GM21360 (cell line): ENCODE measurements at regions not wholly inside any gene's neighbourhood (a gene's known extent, or its start where the extent isn't known, plus 50 kb on each side); places are given as distances from the start of the nearest gene placed in this dataset.

Experiments
- ATAC-seq: cut with Tn5 transposase; IDR thresholded peaks from one replicate; pipeline ENCODE4 v1.9.1; 2021; ENCODE audit warnings: mild to moderate bottlenecking, moderate library complexity; ENCODE audit not compliant: unreplicated experiment

DNA sequence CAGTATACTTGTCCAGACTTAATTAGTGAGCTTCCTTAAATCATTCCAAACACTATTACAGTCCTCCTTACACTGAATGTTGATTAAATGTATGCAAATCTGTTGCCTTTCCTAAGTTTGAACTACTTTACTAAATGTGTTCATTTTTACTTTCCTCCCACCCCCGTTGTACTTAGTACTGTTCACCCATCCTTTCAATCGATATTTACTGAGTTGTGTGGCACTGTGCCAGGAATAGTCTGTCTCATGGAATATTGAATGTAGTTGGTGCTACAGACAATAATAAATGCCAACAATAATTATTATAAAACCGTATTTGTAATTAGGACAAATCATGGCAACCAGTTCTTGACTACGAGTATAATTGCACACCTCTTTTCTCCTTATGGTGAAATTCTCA, 335.7 kb downstream of the GPR37 start:
- no peak for ATAC-seq

DNA sequence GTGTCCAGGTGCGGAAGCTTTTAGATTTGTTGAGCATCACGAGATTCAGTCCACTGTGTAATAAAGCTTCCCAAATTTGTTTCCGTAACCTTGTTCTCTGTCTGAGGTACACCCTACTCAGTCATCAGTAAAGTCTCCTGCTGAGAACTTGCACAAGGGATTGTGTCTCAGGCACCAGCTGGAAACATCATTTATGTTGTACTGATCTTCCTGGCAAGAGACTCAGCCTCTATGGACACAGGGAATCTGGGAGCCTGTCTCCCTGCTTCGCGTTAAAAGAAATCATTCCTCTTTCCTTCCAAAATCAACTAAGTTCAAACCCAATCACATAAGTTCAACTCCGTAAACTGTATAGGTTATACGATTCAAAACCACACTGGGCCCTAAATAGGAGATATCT, 336.8 kb downstream of the GPR37 start:
- no peak for ATAC-seq

DNA sequence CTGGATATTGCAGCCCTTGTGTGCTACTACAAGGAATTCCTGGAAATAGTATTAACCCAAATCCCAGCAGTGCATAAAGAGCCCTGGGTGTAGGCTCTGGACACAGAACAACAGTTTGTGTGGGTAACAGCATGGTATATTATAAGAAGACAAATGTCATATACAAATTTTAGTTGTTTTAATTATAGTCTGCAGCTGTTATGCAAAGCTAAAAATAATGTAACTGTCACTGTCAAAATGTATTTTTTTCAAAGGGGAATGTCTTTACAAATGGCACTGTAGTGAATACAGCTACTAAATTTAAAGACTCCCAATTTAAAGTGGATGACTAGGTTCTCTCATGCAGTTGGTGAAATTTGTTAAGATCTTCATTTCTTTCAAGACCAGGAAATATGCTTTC, 339.0 kb downstream of the GPR37 start:
- no peak for ATAC-seq

DNA sequence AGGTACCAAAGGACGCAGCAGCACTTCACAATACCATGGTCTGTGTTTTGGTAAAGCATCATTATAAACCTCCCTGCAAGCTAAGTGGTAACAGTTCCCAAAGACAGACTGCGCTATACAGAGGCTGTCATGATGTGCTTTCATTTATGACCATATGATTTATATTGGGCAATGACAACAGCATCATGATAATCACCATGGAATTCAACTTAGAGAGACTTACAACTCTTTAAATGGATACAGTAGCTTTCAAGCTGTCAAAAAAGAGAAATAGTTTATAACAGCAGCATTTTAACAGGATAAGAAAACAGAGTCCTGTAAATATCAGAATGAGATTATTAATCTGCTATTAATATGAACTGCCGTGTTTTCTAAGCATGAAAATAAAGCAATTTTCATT, 341.7 kb downstream of the GPR37 start:
- no peak for ATAC-seq

DNA sequence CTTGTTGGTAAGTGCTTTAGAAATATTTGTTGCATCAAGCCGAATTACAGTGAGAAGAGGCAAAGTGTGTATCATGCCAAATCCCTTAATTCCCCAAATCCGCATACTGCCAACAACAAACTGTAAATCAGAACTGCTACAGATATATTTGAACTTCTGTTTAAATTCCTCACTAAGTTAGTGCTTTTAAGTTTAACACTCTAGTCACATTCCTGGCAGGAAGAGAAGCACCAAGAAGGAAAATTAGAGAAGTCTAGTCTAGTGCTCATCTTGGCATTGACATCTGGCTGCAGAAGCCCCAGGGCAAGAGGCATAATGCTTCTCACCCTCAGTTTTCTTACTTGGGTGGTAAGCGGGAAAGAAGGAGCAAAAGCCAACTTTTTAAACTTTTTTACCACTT, 343.5 kb downstream of the GPR37 start:
- ATAC-seq, result no peak

DNA sequence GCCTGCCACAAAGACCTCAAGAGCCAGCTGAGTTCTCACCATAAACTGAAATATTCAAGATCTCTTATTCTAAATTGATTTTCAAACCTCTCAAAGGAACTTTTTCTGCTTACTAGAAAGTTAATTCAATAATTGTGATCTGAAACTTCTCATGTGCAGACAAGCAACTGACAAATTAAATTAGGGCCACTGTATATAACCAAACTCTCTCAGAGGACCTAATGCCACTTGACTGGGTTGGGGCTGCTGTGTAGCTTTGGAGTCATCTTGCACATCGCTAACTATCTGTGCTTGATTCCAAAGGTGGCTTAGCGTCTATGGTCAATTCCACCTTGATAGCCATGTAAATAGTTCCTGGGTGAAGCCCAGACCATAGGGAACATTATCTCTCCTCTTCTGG, 345.2 kb downstream of the GPR37 start:
- ATAC-seq, result no peak

DNA sequence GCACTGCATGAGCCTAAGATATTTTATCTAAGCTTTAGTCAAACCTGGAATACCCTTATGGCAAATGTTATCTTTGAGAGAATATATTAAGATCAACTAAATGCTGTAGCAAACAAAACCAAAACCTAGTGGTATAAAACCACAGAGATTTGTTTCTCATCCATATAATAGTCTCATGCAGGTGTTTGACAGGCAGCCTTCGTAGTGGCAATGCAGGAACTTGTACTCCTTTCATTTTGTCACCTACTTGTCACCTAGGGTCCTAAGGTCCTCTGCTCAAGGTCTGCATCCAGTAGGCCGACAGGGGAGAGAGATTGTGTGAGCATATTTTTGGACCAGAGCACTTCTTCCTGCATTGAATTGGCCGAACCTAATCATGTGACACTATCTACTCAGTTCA, 352.6 kb downstream of the GPR37 start:
- ATAC-seq, result no peak

DNA sequence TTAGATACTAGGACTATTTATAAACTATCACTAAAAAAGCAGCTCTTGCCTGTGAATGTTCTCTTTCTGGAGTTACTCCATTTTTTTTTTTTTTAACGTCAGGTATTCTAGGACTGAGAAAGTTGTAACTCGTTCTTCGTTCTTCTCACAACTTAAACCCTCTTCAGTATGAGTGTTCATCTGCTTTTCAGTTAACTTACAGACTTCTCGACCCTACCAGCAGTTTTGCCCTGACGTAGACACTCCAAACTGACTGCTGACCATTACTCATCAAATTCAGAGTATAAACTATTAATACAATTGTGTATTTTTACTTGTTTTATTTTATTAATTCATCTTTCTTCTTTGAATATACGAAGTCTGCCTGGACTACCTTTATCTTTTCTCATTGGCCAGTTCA, 353.1 kb downstream of the GPR37 start:
- no peak for ATAC-seq

DNA sequence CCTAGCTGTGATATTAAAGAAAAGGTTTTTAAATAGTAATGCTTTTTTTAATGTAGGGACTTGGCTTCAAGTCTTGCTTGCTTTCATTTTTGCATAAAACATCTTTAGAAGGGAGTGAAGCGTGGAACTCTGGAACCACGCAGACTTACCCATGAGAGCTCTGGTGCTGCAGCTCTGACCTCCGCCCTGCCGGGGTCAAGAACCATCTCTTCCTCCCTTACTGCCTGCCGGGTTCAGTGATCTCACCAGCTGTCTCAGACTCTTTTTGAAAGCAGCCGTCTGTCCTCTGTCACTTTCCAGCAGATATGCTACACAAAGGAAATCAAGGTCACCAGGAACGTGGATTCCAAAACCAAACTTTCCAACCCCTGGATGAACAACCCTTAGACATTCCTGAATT, 353.8 kb downstream of the GPR37 start:
- no peak for ATAC-seq

DNA sequence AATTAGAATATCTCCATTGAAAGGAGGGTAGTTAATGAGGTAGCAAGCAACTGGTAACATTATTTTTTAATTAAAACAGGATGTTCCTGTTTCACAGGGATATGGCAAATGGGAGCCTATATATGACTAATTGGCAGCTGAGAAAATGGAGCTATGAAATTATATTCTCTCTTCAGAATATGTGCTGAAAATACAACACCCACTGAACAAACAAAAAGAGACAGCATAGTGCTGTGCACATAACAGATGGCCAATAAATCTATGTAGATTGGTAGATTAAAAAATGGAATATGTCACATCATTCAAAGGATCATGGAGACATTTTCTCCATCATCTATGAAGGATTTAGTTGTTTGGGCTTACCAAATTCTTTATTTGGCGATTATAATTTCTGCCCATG, 362.0 kb downstream of the GPR37 start:
- no peak for ATAC-seq

DNA sequence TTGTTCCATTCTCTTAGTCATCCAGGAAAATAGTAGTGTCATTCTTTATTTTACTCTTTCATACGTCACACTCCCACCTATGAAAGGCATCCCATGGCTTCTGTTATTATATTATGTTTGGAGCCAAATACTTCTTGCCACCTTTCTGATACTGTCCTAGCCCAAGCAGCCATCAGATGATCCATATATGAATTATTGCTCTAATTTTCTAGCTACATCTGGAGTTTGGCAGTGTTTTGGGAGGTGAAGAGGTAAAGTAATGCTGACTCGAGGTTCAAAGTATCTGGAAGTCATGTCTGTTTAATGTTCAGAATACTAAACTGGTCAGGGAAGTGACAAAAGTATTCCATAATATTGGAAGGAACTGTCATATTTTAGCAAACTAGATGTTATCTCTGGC, 362.5 kb downstream of the GPR37 start:
- ATAC-seq, result no peak

DNA sequence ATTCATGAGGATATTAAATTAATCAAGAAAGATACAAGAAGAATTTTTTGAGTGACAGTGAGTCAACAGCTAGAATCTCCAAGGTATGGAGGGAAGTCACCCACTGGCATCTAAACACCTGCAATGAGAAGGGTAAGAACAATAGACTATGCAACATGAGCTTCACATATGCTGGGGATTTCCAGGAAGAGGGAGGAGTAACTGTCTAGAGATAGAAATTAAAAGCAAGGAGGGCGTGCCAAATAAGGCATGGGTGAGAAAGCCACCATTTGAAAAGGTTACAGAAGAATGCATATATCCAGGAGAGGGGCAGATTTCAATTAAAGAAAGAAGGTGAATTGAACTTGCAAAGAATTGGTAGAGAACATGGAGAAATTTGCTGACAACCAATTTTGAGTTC, 365.7 kb downstream of the GPR37 start:
- no peak for ATAC-seq

DNA sequence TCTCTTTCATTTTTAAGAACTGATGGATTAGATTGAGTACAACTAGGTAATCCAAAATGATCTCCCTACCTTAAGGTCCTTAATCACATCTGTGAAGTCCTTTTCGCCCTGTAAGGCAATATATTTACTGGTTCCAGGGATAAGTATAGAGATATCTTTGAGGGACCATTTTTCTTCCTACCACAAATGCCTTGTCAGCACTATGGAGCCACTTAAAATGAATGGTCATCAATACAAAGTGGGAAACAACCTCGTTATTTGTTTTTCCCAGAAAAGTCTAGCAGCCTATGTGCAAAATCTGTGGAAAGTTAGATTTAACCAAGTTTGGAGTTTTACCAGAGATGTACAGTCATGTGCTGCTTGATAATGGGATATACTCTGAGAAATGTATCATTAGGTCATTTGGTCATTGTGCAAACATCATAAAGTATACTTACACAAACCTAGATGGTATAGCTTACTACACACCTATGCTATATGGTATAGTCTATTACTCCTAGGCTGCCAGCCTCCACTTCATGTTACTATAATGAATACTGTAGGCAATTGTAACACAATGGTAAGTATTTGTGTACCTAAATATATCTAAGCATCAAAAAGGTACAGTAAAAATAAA, 366.2 kb upstream of the TMEM229A start:
- no peak for ATAC-seq

DNA sequence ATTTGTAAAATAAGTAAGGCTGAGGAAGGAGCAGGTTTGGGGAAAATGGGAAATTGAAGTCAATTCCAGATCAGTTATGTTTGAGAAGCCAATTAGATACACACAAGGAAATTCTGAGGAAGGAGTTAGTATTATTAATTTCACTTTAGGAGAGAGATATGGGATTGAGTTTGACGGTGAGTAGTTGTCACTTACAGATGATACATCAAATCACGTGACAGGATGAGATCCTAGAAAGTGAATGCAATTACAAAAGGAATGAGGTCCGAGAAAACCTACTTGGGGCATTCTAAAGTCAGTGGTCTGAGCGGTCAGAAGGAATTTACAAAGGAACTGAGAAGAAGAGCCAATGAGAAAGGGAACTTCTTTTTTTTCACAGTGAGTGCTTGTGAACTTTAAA, 364.3 kb upstream of the TMEM229A start:
- no peak for ATAC-seq

DNA sequence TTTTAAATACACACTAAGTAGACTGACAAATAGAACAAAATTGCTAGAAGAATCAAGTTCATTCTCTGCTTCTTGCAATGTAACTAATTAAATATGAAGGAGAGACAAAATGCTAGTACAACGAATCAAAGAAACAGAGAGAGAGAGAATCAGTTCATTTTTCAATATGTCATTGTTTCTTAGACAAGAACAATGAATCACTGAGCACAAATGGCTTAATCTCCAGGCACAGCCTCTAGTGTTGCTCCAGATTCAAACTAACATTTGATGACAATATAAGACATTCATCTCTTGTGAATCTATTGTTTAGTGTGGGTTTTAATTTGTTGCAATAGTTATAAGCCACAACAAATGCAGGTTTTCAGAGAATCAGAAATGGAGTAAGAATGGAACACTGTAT, 357.4 kb upstream of the TMEM229A start:
- ATAC-seq, result no peak

DNA sequence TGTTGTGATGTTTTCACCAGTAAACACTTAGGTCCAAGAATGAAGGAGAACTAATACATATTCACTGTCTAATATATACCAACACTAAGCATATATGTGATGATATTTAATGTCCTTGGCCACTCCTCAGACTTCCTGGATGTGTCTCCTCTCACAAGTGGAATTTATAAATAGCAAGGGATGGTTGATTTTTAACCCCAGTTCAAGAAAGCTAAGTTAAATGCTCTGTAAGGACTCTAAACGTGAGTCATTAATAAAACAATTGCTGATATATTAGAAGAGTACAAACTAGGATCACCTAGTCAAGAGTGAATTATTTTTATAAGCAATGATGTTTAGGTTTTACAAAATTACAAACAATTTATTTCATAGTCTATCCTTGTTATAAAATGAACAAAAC, 355.9 kb upstream of the TMEM229A start:
- ATAC-seq, result no peak

DNA sequence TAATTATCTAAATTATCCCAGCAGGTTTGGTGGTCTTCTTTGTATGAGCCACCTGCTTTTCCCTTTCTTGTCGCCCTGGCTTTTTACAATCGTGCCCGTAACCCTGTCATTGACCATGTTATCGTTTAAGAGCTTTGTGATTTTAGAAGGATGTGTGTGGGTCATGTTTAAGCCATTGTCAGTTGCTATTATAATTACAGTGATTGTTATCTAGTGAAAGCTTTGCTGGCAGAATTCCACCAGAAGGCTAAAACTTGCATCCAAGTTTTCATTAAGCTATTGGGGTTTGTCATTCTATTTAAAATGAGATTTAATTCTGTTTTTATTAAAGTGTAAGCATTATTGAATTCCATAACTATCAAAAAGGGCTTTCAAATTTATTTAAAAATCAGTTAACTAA, 354.2 kb upstream of the TMEM229A start:
- no peak for ATAC-seq

DNA sequence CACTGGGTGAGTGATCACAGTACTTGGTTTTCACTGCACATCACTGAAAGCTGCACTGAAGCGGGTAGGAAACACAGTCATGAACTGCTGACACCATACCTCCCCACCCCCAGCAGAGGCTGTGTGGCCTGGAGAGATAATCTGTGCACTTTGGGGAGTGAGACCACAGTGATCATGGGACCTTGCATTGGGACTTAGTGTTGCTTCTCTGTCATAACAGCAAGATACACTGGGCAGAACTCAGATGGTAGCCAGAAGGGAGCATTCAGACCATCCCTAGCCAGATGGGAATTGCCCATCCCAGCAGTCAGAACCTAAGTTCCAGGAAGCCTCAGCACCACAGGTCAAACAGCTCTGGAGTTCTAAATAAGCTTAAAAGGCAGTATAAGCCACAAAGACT, 346.4 kb upstream of the TMEM229A start:
- ATAC-seq, result no peak

DNA sequence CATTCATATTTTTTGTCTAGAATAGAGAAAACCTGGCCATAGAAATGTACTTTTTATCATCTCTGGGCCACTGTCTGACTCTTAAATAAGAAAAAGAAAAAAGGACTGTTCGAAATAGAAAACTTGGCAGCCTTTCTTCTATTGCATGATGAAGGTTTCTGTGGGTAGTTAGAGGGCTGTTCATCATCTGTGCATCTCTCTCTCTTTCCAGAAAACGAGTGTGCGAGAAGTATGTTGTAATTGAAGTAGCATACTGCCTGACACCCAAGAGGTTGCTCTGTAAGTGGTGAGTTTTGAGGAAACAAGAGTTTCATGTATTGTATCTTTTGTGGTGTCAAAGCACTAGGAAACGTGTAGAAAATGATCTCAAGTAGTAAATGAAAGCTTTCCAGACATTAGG, 343.2 kb upstream of the TMEM229A start:
- no peak for ATAC-seq

DNA sequence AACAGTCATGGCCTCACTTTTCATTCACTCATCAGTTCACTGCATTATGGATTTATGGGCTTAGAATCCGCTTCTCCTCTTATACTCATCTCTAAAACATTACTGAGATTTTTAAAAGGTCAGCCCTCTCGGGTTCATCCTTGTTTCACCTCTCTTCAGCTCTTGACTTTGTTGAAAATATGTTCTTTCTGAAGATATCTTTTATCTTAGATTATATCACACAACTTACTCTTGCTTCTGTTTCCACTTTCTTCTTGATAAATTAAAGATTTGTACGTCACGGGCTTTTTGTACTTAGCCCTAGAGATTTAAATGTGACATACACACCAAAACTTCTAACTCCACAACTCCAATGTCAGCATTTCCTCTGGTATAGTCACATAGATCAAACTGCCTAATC, 342.5 kb upstream of the TMEM229A start:
- no peak for ATAC-seq

DNA sequence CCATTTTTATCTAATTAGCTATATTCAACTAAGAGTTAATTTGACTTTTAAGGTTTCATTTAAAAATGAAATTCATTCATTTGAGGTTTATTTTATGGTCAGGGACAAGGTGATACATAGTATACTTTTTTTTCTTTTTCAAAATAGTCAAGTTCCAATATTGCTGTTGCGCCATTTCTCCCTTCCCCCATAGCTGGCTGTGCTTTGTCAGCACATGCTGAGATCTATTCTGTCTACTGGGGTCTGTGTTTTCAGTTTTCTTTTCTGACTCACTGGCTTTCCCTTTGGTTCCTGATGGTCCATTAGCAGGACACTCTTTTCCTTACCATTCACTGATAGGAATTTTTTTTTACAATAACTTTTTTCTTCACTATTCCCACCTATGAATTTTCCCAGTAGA, 336.4 kb upstream of the TMEM229A start:
- no peak for ATAC-seq

DNA sequence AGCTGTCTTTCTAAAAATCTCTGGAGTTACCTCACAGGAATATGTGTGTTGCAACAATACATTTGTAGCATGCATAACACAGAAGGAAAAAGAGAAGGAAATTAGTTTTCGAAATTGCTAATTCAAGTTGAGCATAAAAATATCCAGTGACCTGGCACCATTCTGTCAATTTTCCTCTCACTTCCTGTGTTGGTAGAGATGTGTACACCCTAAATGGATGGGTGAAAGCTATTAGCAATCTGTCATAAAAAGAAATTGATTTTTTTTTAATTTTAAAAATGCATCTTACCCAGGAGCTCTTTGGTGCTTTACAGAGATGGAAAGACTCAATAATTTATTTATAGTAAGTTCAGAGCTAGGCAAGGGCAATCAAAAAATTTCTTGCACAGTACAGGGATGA, 333.3 kb upstream of the TMEM229A start:
- no peak for ATAC-seq

DNA sequence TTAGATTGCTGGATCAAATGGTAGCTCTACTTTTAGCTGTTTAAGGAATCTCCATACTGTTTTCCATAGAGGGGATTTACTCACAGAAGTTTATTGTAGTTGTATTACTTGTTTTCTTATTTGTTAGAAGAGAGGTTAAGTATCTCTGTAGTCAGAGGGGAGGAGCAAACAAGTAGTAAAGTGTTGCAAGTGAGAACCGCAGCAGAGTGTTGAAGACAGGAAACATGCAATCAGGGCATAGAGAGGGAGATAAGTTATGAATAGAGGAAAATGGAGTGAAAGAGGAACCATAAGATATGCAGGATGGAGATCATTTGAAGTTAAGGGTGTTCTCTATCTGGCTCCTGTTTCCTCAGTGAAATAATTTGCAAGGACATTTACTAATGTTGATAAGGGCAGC, 331.4 kb upstream of the TMEM229A start:
- no peak for ATAC-seq

DNA sequence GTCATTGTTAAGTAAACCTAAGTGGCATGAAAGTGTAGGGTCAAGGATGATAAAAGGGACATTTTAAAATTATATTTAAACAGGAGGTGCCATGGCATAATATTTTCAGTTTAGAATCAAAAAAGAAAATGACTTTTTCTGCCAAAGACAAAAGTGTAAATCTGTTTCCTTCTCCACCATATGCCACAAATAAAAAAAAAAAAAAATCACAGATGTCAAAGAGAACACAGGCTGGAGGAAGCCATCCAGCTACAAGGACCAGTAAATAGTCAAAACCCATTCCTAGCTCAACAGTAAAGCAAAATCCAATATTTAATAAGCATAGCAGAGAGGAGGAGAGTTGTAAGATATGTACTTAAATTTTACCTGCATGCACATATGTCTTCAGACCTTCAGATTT, 321.3 kb upstream of the TMEM229A start:
- no peak for ATAC-seq
